Hepatocyte (in vitro differentiated cells): ENCODE measurements at regions not wholly inside any gene's neighbourhood (a gene's known extent, or its start where the extent isn't known, plus 50 kb on each side); places are given as distances from the start of the nearest gene placed in this dataset.

Experiments
- DNase-seq: peaks from one replicate; pipeline ENCODE4 v3.0.0-alpha.2; 2016; ENCODE audit warnings: low spot score
- H2AFZ ChIP-seq: fragments of 200-600 bp; sonication (generic); 2 replicates; pipeline ENCODE4 v1.6.0; 2016; ENCODE audit warnings: antibody characterized with exemption, mild to moderate bottlenecking
- H3K27ac ChIP-seq: fragments of 200-600 bp; sonication (generic); 2 replicates; pipeline ENCODE4 v1.5.1; 2016; ENCODE audit warnings: mild to moderate bottlenecking
- H3K27me3 ChIP-seq: fragments of 200-600 bp; sonication (generic); 2 replicates; pipeline ENCODE4 v1.6.1; 2016
- H3K36me3 ChIP-seq: fragments of 200-600 bp; sonication (generic); replicated peaks from 2 replicates; pipeline ENCODE4 v1.5.1; 2016; ENCODE audit warnings: low read depth; ENCODE audit not compliant: insufficient read depth
- H3K4me1 ChIP-seq: fragments of 200-600 bp; sonication (generic); 2 replicates; pipeline ENCODE4 v1.5.1; 2016; ENCODE audit warnings: mild to moderate bottlenecking, moderate library complexity; ENCODE audit not compliant: insufficient read depth
- H3K4me2 ChIP-seq: fragments of 200-600 bp; sonication (generic); 2 replicates; pipeline ENCODE4 v1.6.0; 2016
- H3K4me3 ChIP-seq: fragments of 200-600 bp; sonication (generic); 2 replicates; pipeline ENCODE4 v1.5.1; 2016; ENCODE audit warnings: mild to moderate bottlenecking
- H3K79me2 ChIP-seq: fragments of 200-600 bp; sonication (generic); 2 replicates; pipeline ENCODE4 v1.6.0; 2017; ENCODE audit warnings: mild to moderate bottlenecking
- H3K9me2 ChIP-seq: fragments of 200-600 bp; sonication (generic); replicated peaks from 2 replicates; pipeline ENCODE4 v1.6.0; 2017; ENCODE audit warnings: mild to moderate bottlenecking; ENCODE audit not compliant: insufficient read depth
- H3K9me3 ChIP-seq: fragments of 200-600 bp; sonication (generic); 2 replicates; pipeline ENCODE4 v1.5.1; 2016; ENCODE audit warnings: low read depth, mild to moderate bottlenecking
- H4K20me1 ChIP-seq: fragments of 200-600 bp; sonication (generic); 2 replicates; pipeline ENCODE4 v1.6.0; 2016; ENCODE audit warnings: mild to moderate bottlenecking; ENCODE audit not compliant: insufficient read depth, poor library complexity, severe bottlenecking
- CTCF ChIP-seq: fragments of 200-600 bp; sonication (generic); IDR thresholded peaks from 2 replicates; pipeline ENCODE4 v1.5.1; 2016; ENCODE audit warnings: antibody characterized with exemption, mild to moderate bottlenecking; ENCODE audit not compliant: poor library complexity
- EZH2 ChIP-seq: fragments of 200-600 bp; sonication (generic); IDR thresholded peaks from 2 replicates; pipeline ENCODE4 v1.6.1; 2016; ENCODE audit warnings: antibody characterized with exemption, mild to moderate bottlenecking, borderline replicate concordance
- EZH2phosphoT487 ChIP-seq: fragments of 200-600 bp; sonication (generic); IDR thresholded peaks from one replicate; pipeline ENCODE4 v1.6.1; 2018; ENCODE audit warnings: antibody characterized with exemption, mild to moderate bottlenecking, low read depth, moderate library complexity; ENCODE audit not compliant: unreplicated experiment, severe bottlenecking
- WGBS: methylation state at CpG from one replicate; pipeline ENCODE4 v1.1.6; 2016; ENCODE audit warnings: low lambda C conversion rate; ENCODE audit errors: missing lambda C conversion rate; 5-methylcytosine and 5-hydroxymethylcytosine counted together

- no peak for DNase-seq
- no peaks in the 10 kb centered on the region for H3K9me3 ChIP-seq
- no peak overlapping the region for H3K27ac ChIP-seq
- no peaks in the 10 kb centered on the region for H3K79me2 ChIP-seq
- H4K20me1 ChIP-seq, result no peaks in the 10 kb centered on the region
- no peak overlapping the region for H2AFZ ChIP-seq
- TF ChIP-seq EZH2 (no peak), EZH2phosphoT487 (no peak), CTCF (no peak)
- WGBS, result 36% methylated on average over 6 of the region's 7 CpGs
- H3K9me2 ChIP-seq, result no peaks in the 10 kb centered on the region
- no peak overlapping the region for H3K4me3 ChIP-seq
- no peak overlapping the region for H3K4me2 ChIP-seq
- H3K27me3 ChIP-seq, result no peaks in the 10 kb centered on the region
- peaks cover 4% of the 10 kb centered on the region for H3K4me1 ChIP-seq
- H3K36me3 ChIP-seq, result no peaks in the 10 kb centered on the region
Observed at GRCh38 chr16:86383488-86384262, 126.7 kb upstream of the FOXF1 start.

DNA sequence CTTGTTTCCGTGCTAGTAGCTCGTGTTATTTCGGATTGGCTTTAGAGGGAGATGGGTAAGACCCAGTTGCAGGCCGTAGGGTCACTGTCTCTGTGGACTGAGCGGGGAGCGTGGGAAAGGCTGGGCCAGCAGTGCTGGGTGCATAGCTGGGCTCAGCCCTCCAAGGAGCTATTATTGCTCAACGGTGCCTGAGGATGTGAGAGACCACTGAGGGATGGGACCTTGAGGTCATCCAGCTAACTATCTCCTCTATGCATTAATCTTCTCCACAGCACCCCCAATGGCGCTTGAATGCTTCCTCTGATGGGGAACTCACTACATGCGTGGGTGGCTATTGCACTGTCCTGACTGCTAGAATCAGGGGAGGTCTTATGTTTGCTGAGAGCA, 126.1 kb upstream of the FOXF1 start:
- DNase-seq, result no peak
- Histone ChIP-seq H2AFZ (no peak overlapping the region), H3K27ac (no peak overlapping the region), H4K20me1 (no peaks in the 10 kb centered on the region), H3K79me2 (no peaks in the 10 kb centered on the region), H3K27me3 (no peaks in the 10 kb centered on the region), H3K4me2 (no peak overlapping the region), H3K36me3 (no peaks in the 10 kb centered on the region), H3K4me3 (no peak overlapping the region), H3K9me2 (no peaks in the 10 kb centered on the region), H3K4me1 (peaks cover 4% of the 10 kb centered on the region), H3K9me3 (no peaks in the 10 kb centered on the region)
- 85% methylated on average over 9 of the region's 9 CpGs for WGBS
- TF ChIP-seq CTCF, result no peak
- TF ChIP-seq EZH2phosphoT487, result no peak
- no peak for TF ChIP-seq EZH2

DNA sequence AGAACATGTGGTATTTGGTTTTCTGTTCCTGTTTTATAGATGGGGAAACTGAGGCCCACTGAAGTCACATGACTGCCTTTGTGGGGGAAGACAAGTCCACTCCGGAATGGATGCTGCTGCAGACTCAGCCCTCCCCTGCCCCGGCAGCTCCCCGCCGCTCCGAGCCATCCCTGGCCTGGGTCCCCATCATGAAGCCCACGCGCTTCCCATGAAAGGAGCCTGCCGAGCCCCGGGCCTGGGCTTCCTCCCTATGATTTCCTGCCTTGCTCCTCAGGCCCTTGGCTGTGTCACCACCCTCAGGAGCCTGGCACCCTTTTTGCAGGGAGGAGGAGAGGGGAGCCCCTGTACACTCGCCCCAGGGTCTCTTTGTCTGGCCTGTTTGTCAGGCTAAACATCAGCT, 125.3 kb upstream of the FOXF1 start:
- no peaks in the 10 kb centered on the region for H3K9me2 ChIP-seq
- H3K4me2 ChIP-seq, result no peak overlapping the region
- no peaks in the 10 kb centered on the region for H3K27me3 ChIP-seq
- TF ChIP-seq EZH2, result no peak
- no peak for TF ChIP-seq CTCF
- no peak for TF ChIP-seq EZH2phosphoT487
- no peaks in the 10 kb centered on the region for H3K79me2 ChIP-seq
- H3K4me1 ChIP-seq, result peaks cover 4% of the 10 kb centered on the region
- no peak overlapping the region for H3K27ac ChIP-seq
- DNase-seq, result no peak
- no peaks in the 10 kb centered on the region for H4K20me1 ChIP-seq
- H3K9me3 ChIP-seq, result no peaks in the 10 kb centered on the region
- 93% methylated on average over 10 of the region's 10 CpGs for WGBS
- H2AFZ ChIP-seq, result no peak overlapping the region
- H3K4me3 ChIP-seq, result no peak overlapping the region
- no peaks in the 10 kb centered on the region for H3K36me3 ChIP-seq
